Bronchial epithelial cell (primary cell): ENCODE measurements at regions not wholly inside any gene's neighbourhood (a gene's known extent, or its start where the extent isn't known, plus 50 kb on each side); places are given as distances from the start of the nearest gene placed in this dataset.

Source experiments
- DNase-seq: peaks from one replicate; pipeline ENCODE4 v3.0.0-alpha.2; 2010; ENCODE audit warnings: low read depth
- FAIRE-seq: peaks from 2 replicates; lab custom pipeline; 2011; peaks lifted over from hg19 to GRCh38; lab: Jason Lieb, UNC
- H3K27me3 ChIP-seq: 2 replicates; pipeline ENCODE4 v1.5.1; 2011; ENCODE audit warnings: low read length; ENCODE audit not compliant: control insufficient read depth, insufficient read depth
- H3K36me3 ChIP-seq: 2 replicates; pipeline ENCODE4 v1.5.1; 2011; ENCODE audit warnings: low read length; ENCODE audit not compliant: control insufficient read depth, insufficient read depth
- H3K4me3 ChIP-seq: 2 replicates; pipeline ENCODE4 v1.5.1; 2011; ENCODE audit warnings: mild to moderate bottlenecking, low read depth, low read length, control low read depth
- TF ChIP-seq, protein P1 (sequence below): IDR thresholded peaks from 2 replicates; pipeline ENCODE4 v1.5.1; 2011; ENCODE audit warnings: mild to moderate bottlenecking, moderate library complexity, low read length, control low read depth, inconsistent platforms; ENCODE audit not compliant: insufficient read depth, severe bottlenecking

- TF ChIP-seq, protein P1, sequence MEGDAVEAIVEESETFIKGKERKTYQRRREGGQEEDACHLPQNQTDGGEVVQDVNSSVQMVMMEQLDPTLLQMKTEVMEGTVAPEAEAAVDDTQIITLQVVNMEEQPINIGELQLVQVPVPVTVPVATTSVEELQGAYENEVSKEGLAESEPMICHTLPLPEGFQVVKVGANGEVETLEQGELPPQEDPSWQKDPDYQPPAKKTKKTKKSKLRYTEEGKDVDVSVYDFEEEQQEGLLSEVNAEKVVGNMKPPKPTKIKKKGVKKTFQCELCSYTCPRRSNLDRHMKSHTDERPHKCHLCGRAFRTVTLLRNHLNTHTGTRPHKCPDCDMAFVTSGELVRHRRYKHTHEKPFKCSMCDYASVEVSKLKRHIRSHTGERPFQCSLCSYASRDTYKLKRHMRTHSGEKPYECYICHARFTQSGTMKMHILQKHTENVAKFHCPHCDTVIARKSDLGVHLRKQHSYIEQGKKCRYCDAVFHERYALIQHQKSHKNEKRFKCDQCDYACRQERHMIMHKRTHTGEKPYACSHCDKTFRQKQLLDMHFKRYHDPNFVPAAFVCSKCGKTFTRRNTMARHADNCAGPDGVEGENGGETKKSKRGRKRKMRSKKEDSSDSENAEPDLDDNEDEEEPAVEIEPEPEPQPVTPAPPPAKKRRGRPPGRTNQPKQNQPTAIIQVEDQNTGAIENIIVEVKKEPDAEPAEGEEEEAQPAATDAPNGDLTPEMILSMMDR: no peak
- DNase-seq: no peak
- H3K36me3 ChIP-seq: no peaks in the 10 kb centered on the region
- no peaks in the 10 kb centered on the region for H3K27me3 ChIP-seq
- H3K4me3 ChIP-seq: no peak overlapping the region
- FAIRE-seq: no peak
These were observed 424.3 kb downstream of the MBD2 start for GRCh38 chr18:53800171-53800570.

GRCh38 chr18:53799134-53799533, 425.3 kb downstream of the MBD2 start:
- DNase-seq: peak; percentile 59

DNA sequence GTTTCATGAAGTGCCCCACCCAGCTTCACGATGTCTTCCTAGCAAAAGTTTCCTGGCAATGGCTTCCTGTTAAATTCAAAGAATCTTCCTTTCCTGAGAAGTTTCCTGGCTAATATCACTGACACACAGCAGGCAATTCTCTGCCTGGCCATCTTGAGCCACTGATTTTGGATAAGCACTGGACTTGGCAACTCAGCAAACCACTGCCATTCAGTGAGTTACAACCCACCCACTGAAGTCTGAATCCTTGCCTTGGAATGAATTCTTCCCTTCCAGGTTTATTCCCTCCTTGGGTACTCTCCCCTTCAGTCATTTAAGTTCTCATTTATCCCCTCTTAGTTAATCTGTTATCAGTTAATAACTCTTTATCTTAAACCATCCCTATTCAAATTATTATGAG, 426.0 kb downstream of the MBD2 start:
- DNase-seq (no peak), FAIRE-seq (no peak)
- TF ChIP-seq, protein P1: no peak
- no peaks in the 10 kb centered on the region for H3K27me3 ChIP-seq
- H3K4me3 ChIP-seq: no peak overlapping the region
- no peaks in the 10 kb centered on the region for H3K36me3 ChIP-seq

More at GRCh38 chr18:53799134-53799533, 425.3 kb downstream of the MBD2 start:
- TF ChIP-seq, protein P1: no peak
- Histone ChIP-seq H3K36me3 (no peaks in the 10 kb centered on the region), H3K27me3 (no peaks in the 10 kb centered on the region), H3K4me3 (no peak overlapping the region)
- FAIRE-seq: no peak

GRCh38 chr18:53797998-53798495, 426.4 kb downstream of the MBD2 start:
- FAIRE-seq (peak; percentile 75), DNase-seq (no peak)
- TF ChIP-seq, protein P1: no peak
- no peak overlapping the region for H3K4me3 ChIP-seq
- no peaks in the 10 kb centered on the region for H3K27me3 ChIP-seq
- no peaks in the 10 kb centered on the region for H3K36me3 ChIP-seq

DNA sequence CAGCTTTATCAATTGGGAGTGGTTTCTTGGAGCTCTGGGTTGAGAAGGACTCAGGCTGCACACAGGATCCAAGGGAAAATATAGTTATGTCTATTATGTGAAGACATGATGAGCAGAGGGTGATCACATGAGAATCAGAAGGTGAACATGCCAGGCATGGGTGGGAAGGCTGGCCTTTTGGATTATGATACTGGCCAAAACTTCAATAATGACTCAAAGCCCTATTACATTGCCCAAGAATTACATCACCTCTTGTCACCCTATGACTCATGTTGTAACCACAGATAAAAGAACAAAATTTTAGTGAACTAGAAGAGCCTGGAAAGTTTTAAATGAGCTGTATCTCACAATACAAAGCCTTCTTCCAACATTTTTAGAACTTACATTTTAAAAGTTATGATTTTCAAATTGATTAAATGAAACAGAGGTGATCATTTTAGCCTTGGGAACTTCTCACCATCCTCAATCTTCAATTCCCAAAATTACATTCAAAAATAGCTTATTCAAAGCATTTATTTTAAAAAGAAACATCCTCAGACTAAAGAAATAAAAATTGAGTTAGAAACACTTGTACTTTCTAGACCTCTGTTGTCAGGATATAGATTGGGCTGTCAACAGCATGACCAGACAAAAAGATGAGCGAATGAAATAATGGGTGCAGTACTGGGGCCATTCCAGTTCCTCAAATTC, 428.3 kb downstream of the MBD2 start:
- Histone ChIP-seq H3K36me3 (no peaks in the 10 kb centered on the region), H3K27me3 (no peaks in the 10 kb centered on the region), H3K4me3 (no peak overlapping the region)
- FAIRE-seq (no peak), DNase-seq (peak; percentile 94)
- TF ChIP-seq, protein P1: no peak

DNA sequence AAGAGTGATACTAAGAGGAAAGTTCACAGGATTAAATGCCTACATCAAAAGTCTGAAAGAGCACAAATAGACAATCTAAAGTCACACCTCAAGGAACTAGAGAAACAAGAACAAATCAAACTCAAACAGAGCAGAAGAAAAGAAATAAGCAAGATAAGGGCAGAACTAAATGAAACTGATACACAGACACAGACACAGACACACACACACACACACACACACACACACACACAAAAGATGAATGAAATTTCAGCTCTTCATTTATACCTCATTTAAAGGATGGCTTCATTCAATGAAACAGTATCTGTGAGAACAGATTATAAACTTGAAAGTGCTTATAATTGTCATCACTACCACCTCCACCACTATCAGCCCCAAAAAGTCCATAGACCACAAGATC, 428.9 kb downstream of the MBD2 start:
- Histone ChIP-seq H3K4me3 (no peak overlapping the region), H3K36me3 (no peaks in the 10 kb centered on the region), H3K27me3 (no peaks in the 10 kb centered on the region)
- FAIRE-seq (no peak), DNase-seq (no peak)
- TF ChIP-seq, protein P1: no peak
